RKO (cell line): ENCODE measurements at regions not wholly inside any gene's neighbourhood (a gene's known extent, or its start where the extent isn't known, plus 50 kb on each side); places are given as distances from the start of the nearest gene placed in this dataset.

Experiments
- DNase-seq: peaks from one replicate; pipeline ENCODE4 v3.0.0-alpha.2; 2016; ENCODE audit warnings: low spot score

GRCh38 chrX:96224279-96224678 is 460.4 kb upstream of the DIAPH2 start:
- no peak for DNase-seq

DNA sequence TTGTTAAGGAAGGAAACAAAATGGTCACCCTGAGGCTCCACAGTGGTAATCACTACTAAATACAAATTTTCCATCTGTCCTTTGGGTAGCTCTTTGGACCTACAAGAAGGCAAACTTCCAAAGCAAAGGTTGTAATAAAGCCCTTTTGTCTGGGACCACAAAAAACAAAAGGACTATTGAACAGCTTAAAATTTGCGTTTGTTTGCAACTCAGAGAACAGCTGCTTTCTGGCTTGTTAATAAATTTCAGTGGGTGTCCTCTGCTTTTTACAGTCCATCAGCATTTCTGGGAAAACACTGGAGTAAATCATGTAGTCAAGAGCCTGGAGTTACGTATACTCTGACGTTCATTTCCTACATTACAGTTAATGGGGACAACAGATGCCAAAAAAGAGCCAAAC is 439.7 kb upstream of the DIAPH2 start:
- no peak for DNase-seq

DNA sequence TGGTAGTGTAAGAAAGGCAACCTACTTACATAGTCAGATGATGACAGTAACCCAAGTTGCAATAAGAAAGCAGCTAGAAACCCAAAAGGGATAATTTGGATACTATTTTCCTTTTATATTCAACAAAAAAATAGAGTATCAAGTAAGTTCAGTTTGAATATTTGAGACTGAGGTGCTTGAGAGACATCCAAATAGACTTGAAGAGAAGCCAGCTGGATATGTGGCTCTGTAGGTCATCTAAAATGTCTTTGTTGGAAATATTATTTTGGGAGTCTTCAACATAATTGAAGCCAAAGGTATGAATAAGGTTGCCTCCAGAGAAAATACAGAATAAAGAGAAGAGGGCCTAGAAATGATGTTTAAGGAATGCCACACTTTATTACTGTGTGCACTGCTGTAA is 438.2 kb upstream of the DIAPH2 start:
- no peak for DNase-seq
